ENCODE measurements at regions not wholly inside any gene's neighbourhood (a gene's known extent, or its start where the extent isn't known, plus 50 kb on each side); places are given as distances from the start of the nearest gene placed in this dataset.

DNA sequence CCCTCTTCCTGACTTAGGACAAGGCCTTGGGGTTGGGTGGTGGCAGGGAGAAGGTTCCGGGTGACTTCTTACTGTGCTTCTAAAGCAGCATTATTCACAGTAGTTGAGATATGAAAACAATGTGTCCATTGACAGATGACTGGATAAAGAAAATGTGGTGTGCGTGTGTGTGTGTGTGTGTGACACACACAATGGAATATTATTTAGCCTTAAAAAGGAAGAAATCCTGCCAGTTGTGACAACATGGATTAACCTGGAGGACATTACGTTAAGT lies 128.1 kb upstream of the RASGRP1 start:
- Mint-ChIP-seq H3K9me3 (no peaks in the 10 kb centered on the region), H3K27me3 (no peaks in the 10 kb centered on the region), H3K36me3 (no peaks in the 10 kb centered on the region), H3K4me1 (peaks cover 70 to 84% (median 72%) of the 10 kb centered on the region in 3 donors), H3K4me3 (no peak overlapping the region), H3K27ac (no peak overlapping the region)
- no peaks in the 10 kb centered on the region for H3K27me3 ChIP-seq (ENCODE audit: insufficient read depth, low read length, poor library complexity, severe bottlenecking)
- no peaks in the 10 kb centered on the region for H3K9me3 ChIP-seq (ENCODE audit: low read length)
- CTCF ChIA-PET, result interaction anchor here (1.0 to 7.7 kb wide), 6 partner anchors 9 to 252 kb away, joined by 4 to 213 read pairs (median 58); partner anchors contain the start of genes FAM98B and RASGRP1
- H3K4me3 ChIP-seq (ENCODE audit: low read length), result no peak overlapping the region
- no peaks in the 10 kb centered on the region for H3K36me3 ChIP-seq (ENCODE audit: insufficient read depth, low read length)
- no peak for DNase-seq
- peaks cover 61% of the 10 kb centered on the region for H3K4me1 ChIP-seq (ENCODE audit: insufficient read depth, low read length)
- no peak overlapping the region for H3K27ac ChIP-seq (ENCODE audit: low read depth, low read length)
- POLR2A ChIA-PET, result no interaction called here

DNA sequence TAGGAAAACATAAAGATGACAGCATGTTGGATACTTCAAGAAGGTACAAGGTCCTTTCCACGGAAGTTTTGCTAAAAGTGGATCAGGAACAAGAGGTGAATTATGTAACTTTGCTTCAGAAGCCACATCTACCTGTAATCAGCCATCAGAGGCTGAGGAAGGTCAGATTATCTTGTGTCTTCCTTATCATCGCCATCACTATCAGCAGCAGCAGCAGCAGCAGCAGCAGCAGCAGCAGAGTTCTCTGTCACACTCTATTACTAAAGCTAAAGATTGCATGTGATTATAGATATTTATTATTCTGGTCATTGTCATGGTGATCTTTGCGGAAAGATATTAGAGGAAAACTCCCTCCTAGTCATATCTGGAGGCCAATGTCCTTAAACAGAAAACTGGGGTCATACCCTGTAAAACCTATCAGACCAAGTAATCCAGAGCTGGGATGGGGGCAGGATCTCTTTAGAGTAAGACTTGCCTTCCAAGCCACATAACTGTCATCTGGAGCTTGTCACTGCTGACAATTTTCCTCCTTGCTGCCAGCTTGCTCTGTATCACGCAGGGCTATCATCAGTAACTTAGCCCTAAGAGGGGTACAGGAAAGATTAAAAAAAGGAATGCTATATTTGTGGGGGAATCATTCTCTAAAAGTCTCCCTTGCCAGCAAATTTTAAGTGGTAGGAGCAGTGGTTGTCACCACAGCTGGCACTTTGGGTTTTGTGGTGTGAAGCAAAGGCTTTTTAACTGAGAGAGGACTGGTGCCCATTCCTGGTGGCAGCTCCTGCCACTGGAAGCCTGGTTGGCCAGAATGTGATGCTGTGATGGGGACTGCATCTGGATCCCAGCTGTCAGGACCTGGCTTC lies 130.9 kb upstream of the RASGRP1 start:
- Mint-ChIP-seq H3K27ac (peak overlapping the region; percentile 52 to 93 (median 82)), H3K4me1 (peaks cover 66 to 83% (median 69%) of the 10 kb centered on the region in 3 donors), H3K9me3 (no peaks in the 10 kb centered on the region), H3K36me3 (no peaks in the 10 kb centered on the region), H3K27me3 (no peaks in the 10 kb centered on the region), H3K4me3 (peak overlapping the region in 6 of 7 donors; percentile 13 to 70 (median 64))
- peaks cover 58% of the 10 kb centered on the region for H3K4me1 ChIP-seq (ENCODE audit: insufficient read depth, low read length)
- POLR2A ChIA-PET, result interaction anchor here (1.0 kb wide), 1 partner anchor 44 kb away, joined by 3 read pairs; no protein-coding TSS in a partner anchor
- DNase-seq, result no peak
- H3K4me3 ChIP-seq (ENCODE audit: low read length), result no peak overlapping the region
- no peaks in the 10 kb centered on the region for H3K27me3 ChIP-seq (ENCODE audit: insufficient read depth, low read length, poor library complexity, severe bottlenecking)
- peak overlapping the region; percentile 21 for H3K27ac ChIP-seq (ENCODE audit: low read depth, low read length)
- no peaks in the 10 kb centered on the region for H3K9me3 ChIP-seq (ENCODE audit: low read length)
- CTCF ChIA-PET, result interaction anchor here (1.0 to 6.6 kb wide), 12 partner anchors 7 to 1062 kb away, joined by 3 to 116 read pairs (median 7); partner anchors contain the start of gene RASGRP1
- H3K36me3 ChIP-seq (ENCODE audit: insufficient read depth, low read length), result no peaks in the 10 kb centered on the region

DNA sequence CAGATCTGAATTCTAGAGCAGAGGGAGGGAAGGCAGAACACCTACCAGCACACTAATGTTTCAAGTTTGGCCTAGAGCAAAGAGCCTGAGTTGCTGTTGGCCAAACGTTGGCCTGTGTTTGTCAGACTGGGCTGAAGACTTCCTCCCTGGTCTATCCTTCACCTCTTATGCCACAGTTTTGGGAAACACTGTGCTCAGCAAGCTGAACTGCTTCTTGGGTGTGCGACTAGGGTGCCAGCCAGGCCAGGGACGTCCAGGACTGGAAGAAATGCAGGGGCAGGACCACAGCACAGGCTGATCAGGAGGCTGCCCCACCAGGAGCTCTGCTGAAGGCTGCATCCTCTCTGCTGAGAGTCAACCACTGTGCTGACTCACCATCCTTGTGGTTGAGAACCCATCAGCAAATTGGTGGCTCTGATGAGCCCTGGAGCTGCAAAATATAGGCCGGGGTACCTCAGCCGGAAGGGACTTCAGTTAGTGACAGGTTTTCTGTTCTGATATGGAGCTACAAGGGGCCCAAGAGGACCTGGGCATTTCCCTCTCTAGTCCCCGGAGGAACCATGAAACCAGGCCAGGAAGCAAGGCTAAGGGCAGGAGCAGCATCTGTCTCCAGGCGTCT lies 131.6 kb upstream of the RASGRP1 start:
- H3K4me1 ChIP-seq (ENCODE audit: insufficient read depth, low read length), result peaks cover 52% of the 10 kb centered on the region
- POLR2A ChIA-PET, result interaction anchor here (1.0 kb wide), 1 partner anchor 45 kb away, joined by 3 read pairs; no protein-coding TSS in a partner anchor
- peak in 4 of 5 donors; percentile 52 to 80 (median 60) for DNase-seq
- H3K4me1 Mint-ChIP-seq, result peaks cover 61 to 75% (median 64%) of the 10 kb centered on the region in 3 donors
- no peak overlapping the region for H3K4me3 ChIP-seq (ENCODE audit: low read length)
- H3K9me3 ChIP-seq (ENCODE audit: low read length), result no peaks in the 10 kb centered on the region
- H3K27ac Mint-ChIP-seq, result peak overlapping the region; percentile 69 to 94 (median 86)
- CTCF ChIA-PET, result interaction anchor here (0.6 to 6.6 kb wide), 14 partner anchors 7 to 1061 kb away, joined by 3 to 116 read pairs (median 6); partner anchors contain the start of gene RASGRP1
- peak overlapping the region; percentile 11 to 70 (median 66) for H3K4me3 Mint-ChIP-seq
- H3K36me3 ChIP-seq (ENCODE audit: insufficient read depth, low read length), result no peaks in the 10 kb centered on the region
- no peaks in the 10 kb centered on the region for H3K27me3 ChIP-seq (ENCODE audit: insufficient read depth, low read length, poor library complexity, severe bottlenecking)
- H3K27me3 Mint-ChIP-seq, result no peaks in the 10 kb centered on the region
- no peaks in the 10 kb centered on the region for H3K9me3 Mint-ChIP-seq
- no peaks in the 10 kb centered on the region for H3K36me3 Mint-ChIP-seq
- H3K27ac ChIP-seq (ENCODE audit: low read depth, low read length), result peak overlapping the region; percentile 21

DNA sequence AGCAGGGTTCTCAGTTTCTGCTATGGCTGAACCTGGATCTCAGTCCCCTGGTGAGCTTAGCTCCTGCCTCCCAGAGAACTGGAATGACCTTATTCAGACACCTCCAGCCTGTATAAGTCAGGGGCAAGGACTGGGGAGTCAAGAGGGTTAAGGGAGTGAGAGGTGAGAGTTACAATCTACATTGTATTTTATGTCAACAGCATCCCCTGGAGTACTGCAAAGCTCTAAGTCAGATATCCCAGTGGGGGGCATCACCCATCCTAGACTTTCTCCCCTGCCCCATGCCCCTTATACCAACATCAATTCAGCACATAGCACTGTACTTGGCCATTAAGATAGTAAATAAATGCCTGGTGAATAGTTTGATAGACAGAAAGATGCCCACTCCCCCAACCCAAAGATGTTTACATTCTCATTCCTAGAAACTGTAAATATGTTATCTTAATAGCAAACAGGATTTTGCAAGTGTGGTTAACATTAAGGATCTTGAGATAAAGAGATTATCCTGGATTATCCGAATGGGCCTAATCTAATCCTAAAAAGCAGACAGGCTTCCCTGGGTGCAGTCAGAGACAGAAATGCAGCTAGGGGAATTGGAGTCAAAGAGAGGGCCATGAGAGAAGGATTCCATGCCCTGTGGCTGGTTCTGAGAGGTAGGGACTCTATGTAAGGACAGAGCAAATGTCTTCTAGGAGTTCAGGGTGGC lies 132.3 kb upstream of the RASGRP1 start:
- no peaks in the 10 kb centered on the region for H3K27me3 ChIP-seq (ENCODE audit: insufficient read depth, low read length, poor library complexity, severe bottlenecking)
- no peaks in the 10 kb centered on the region for H3K9me3 ChIP-seq (ENCODE audit: low read length)
- Mint-ChIP-seq H3K27ac (peak overlapping the region; percentile 63 to 94 (median 86)), H3K4me1 (peaks cover 61 to 71% (median 63%) of the 10 kb centered on the region in 3 donors), H3K4me3 (peak overlapping the region in 5 of 7 donors; percentile 39 to 70 (median 66)), H3K9me3 (no peaks in the 10 kb centered on the region), H3K27me3 (no peaks in the 10 kb centered on the region), H3K36me3 (no peaks in the 10 kb centered on the region)
- DNase-seq, result no peak
- H3K36me3 ChIP-seq (ENCODE audit: insufficient read depth, low read length), result no peaks in the 10 kb centered on the region
- H3K4me3 ChIP-seq (ENCODE audit: low read length), result no peak overlapping the region
- H3K4me1 ChIP-seq (ENCODE audit: insufficient read depth, low read length), result peaks cover 52% of the 10 kb centered on the region
- H3K27ac ChIP-seq (ENCODE audit: low read depth, low read length), result no peak overlapping the region
- CTCF ChIA-PET, result interaction anchor here (0.6 to 6.6 kb wide), 16 partner anchors 8 to 1060 kb away, joined by 3 to 116 read pairs (median 6); partner anchors contain the start of gene RASGRP1
- POLR2A ChIA-PET, result interaction anchor here (1.0 kb wide), 1 partner anchor 46 kb away, joined by 3 read pairs; no protein-coding TSS in a partner anchor

DNA sequence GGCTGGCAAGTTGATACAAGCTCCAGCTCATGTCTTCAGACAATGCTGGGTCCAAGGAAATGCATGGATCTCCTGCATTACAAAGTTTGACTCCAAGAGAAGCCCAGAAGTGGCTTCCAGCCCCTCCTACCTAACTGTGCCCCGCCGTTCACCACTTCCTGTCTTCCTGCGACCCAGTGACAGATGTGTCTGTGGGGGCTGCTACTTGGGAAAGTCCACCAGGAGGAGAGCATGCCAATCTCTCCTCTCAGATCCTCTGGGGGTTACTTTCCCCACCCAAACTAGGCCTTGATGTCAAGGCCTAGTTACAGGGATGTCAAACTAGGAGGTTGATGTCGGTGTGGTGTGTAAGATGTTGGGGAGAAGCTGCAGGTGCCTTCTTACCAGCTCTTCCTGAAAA lies 133.6 kb upstream of the RASGRP1 start:
- Histone ChIP-seq H3K4me1 (ENCODE audit: insufficient read depth, low read length) (peaks cover 52% of the 10 kb centered on the region), H3K36me3 (ENCODE audit: insufficient read depth, low read length) (no peaks in the 10 kb centered on the region), H3K27me3 (ENCODE audit: insufficient read depth, low read length, poor library complexity, severe bottlenecking) (no peaks in the 10 kb centered on the region), H3K27ac (ENCODE audit: low read depth, low read length) (no peak overlapping the region), H3K4me3 (ENCODE audit: low read length) (no peak overlapping the region), H3K9me3 (ENCODE audit: low read length) (no peaks in the 10 kb centered on the region)
- H3K9me3 Mint-ChIP-seq, result no peaks in the 10 kb centered on the region
- ChIA-PET POLR2A (interaction anchor here (0.7 to 0.8 kb wide), 2 partner anchors 134 to 177 kb away, joined by 3 read pairs; partner anchors contain the start of gene RASGRP1), CTCF (interaction anchor here (1.0 to 6.6 kb wide), 15 partner anchors 9 to 258 kb away, joined by 3 to 116 read pairs (median 14); partner anchors contain the start of genes FAM98B and RASGRP1)
- peak overlapping the region; percentile 48 to 95 (median 80) for H3K27ac Mint-ChIP-seq
- peak overlapping the region in 4 of 7 donors; percentile 1 to 46 (median 14) for H3K4me3 Mint-ChIP-seq
- no peaks in the 10 kb centered on the region for H3K36me3 Mint-ChIP-seq
- H3K27me3 Mint-ChIP-seq, result peaks cover 0 to 3% of the 10 kb centered on the region in 2 donors
- peak in 2 of 5 donors; percentile 33 to 56 for DNase-seq
- peaks cover 61 to 67% (median 61%) of the 10 kb centered on the region in 3 donors for H3K4me1 Mint-ChIP-seq

DNA sequence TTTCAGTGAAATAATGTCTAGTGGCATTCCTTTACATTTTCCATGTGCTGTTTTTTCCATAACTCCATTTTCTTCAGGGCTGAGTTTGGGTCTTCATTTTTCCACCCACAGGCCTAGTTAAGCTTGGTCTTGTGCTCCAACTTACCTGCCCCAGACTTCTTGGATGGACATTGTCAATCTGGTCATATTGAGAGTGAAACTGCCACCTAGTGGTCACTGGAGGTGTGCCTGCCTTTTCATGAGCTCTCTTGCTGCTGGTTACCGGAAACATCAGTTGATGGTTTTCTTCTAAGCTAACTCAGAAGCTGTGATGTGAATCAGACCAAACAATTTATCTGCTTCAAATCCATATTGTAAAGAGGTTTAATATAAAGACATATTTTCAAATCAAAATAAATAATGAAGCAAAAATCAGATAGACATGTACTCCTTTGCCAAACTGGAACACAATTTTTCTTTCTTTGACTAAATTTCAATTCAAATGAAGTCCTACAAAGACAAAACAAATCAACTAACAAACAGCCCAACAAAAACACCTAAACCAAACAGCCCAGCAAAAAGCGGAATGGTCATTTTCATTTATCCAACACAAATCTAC lies 135.1 kb upstream of the RASGRP1 start:
- Histone ChIP-seq H3K4me3 (ENCODE audit: low read length) (no peak overlapping the region), H3K27ac (ENCODE audit: low read depth, low read length) (no peak overlapping the region), H3K4me1 (ENCODE audit: insufficient read depth, low read length) (peaks cover 52% of the 10 kb centered on the region), H3K9me3 (ENCODE audit: low read length) (no peaks in the 10 kb centered on the region), H3K36me3 (ENCODE audit: insufficient read depth, low read length) (no peaks in the 10 kb centered on the region), H3K27me3 (ENCODE audit: insufficient read depth, low read length, poor library complexity, severe bottlenecking) (no peaks in the 10 kb centered on the region)
- Mint-ChIP-seq H3K4me1 (peaks cover 53 to 57% (median 56%) of the 10 kb centered on the region in 3 donors), H3K36me3 (no peaks in the 10 kb centered on the region), H3K27me3 (peaks cover 0 to 3% of the 10 kb centered on the region in 2 donors), H3K4me3 (peak overlapping the region in 5 of 7 donors; percentile 3 to 37 (median 30)), H3K27ac (peak overlapping the region; percentile 64 to 91 (median 80)), H3K9me3 (no peaks in the 10 kb centered on the region)
- CTCF ChIA-PET, result interaction anchor here (0.6 to 6.6 kb wide), 46 partner anchors 8 to 1058 kb away, joined by 3 to 116 read pairs (median 4); partner anchors contain the start of genes FAM98B and RASGRP1
- DNase-seq, result peak; percentile 39 to 76 (median 59)
- POLR2A ChIA-PET, result interaction anchor here (0.7 to 1.6 kb wide), 4 partner anchors 11 to 260 kb away, joined by 3 to 5 read pairs (median 4); no protein-coding TSS in a partner anchor

DNA sequence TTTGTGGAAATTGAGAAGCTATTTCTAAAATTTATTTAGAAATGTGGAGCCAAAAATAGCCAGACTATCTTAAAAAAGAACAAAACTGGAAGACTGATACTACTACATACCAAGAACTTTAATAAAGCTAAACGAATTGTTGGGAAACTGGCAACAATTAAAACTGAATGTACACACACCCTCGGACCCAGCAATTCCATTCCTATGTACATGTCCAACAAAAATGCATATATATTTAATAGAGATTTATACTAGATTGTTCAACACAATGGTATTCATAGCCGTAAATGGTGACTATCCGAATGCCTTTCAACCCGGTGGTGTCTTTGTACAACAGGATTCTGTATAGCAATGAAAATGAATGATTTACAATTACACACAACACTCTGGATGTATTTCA lies 136.5 kb upstream of the RASGRP1 start:
- Histone ChIP-seq H3K4me3 (ENCODE audit: low read length) (no peak overlapping the region), H3K4me1 (ENCODE audit: insufficient read depth, low read length) (peaks cover 40% of the 10 kb centered on the region), H3K36me3 (ENCODE audit: insufficient read depth, low read length) (no peaks in the 10 kb centered on the region), H3K9me3 (ENCODE audit: low read length) (no peaks in the 10 kb centered on the region), H3K27ac (ENCODE audit: low read depth, low read length) (no peak overlapping the region), H3K27me3 (ENCODE audit: insufficient read depth, low read length, poor library complexity, severe bottlenecking) (no peaks in the 10 kb centered on the region)
- Mint-ChIP-seq H3K4me3 (no peak overlapping the region), H3K4me1 (peaks cover 39 to 47% (median 42%) of the 10 kb centered on the region in 3 donors), H3K36me3 (no peaks in the 10 kb centered on the region), H3K9me3 (no peaks in the 10 kb centered on the region), H3K27ac (no peak overlapping the region), H3K27me3 (peaks cover 3 to 4% of the 10 kb centered on the region in 2 donors)
- POLR2A ChIA-PET, result no interaction called here
- CTCF ChIA-PET, result interaction anchor here (6.2 to 6.6 kb wide), 3 partner anchors 12 to 261 kb away, joined by 58 to 116 read pairs (median 82); no protein-coding TSS in a partner anchor
- DNase-seq, result no peak
